ENCODE measurements at regions not wholly inside any gene's neighbourhood (a gene's known extent, or its start where the extent isn't known, plus 50 kb on each side); places are given as distances from the start of the nearest gene placed in this dataset.

- no peak for DNase-seq (ENCODE audit: low read depth)
- TF ChIP-seq CTCF (IDR thresholded peaks at IDR 0.05; ENCODE audit: insufficient read depth, low read depth, low read length, missing control alignments) = no peak
- H3K4me3 ChIP-seq (ENCODE audit: low read depth, low read length) = no peak overlapping the region
These were observed 130.3 kb upstream of the PFN2 start for GRCh38 chr3:150101016-150101415.

GRCh38 chr3:150098621-150099020 lies 127.9 kb upstream of the PFN2 start:
- no peak for TF ChIP-seq CTCF (IDR thresholded peaks at IDR 0.05; ENCODE audit: insufficient read depth, low read depth, low read length, missing control alignments)
- peak overlapping the region; percentile 23 for H3K4me3 ChIP-seq (ENCODE audit: low read depth, low read length)
- peak; percentile 41 for DNase-seq (ENCODE audit: low read depth)

GRCh38 chr3:150097588-150097890 lies 126.8 kb upstream of the PFN2 start:
- TF ChIP-seq CTCF (IDR thresholded peaks at IDR 0.05; ENCODE audit: insufficient read depth, low read depth, low read length, missing control alignments) = no peak
- no peak overlapping the region for H3K4me3 ChIP-seq (ENCODE audit: low read depth, low read length)
- DNase-seq (ENCODE audit: low read depth) = peak; percentile 76

- no peak for TF ChIP-seq CTCF (IDR thresholded peaks at IDR 0.05; ENCODE audit: insufficient read depth, low read depth, low read length, missing control alignments)
- no peak overlapping the region for H3K4me3 ChIP-seq (ENCODE audit: low read depth, low read length)
These were observed 126.2 kb upstream of the PFN2 start for GRCh38 chr3:150096700-150097587.

GRCh38 chr3:150094150-150094933 lies 123.6 kb upstream of the PFN2 start:
- TF ChIP-seq CTCF (IDR thresholded peaks at IDR 0.05; ENCODE audit: insufficient read depth, low read depth, low read length, missing control alignments) = no peak
- peak; percentile 74 for DNase-seq (ENCODE audit: low read depth)
- no peak overlapping the region for H3K4me3 ChIP-seq (ENCODE audit: low read depth, low read length)

More at GRCh38 chr3:150096700-150097587, 126.2 kb upstream of the PFN2 start:
- no peak for DNase-seq (ENCODE audit: low read depth)

- no peak overlapping the region for H3K4me3 ChIP-seq (ENCODE audit: low read depth, low read length)
- no peak for DNase-seq (ENCODE audit: low read depth)
- no peak for TF ChIP-seq CTCF (IDR thresholded peaks at IDR 0.05; ENCODE audit: insufficient read depth, low read depth, low read length, missing control alignments)
These were observed 120.9 kb upstream of the PFN2 start for GRCh38 chr3:150091626-150092025.

All from GM12865 (cell line).